ENCODE measurements at regions not wholly inside any gene's neighbourhood (a gene's known extent, or its start where the extent isn't known, plus 50 kb on each side); places are given as distances from the start of the nearest gene placed in this dataset.

DNA sequence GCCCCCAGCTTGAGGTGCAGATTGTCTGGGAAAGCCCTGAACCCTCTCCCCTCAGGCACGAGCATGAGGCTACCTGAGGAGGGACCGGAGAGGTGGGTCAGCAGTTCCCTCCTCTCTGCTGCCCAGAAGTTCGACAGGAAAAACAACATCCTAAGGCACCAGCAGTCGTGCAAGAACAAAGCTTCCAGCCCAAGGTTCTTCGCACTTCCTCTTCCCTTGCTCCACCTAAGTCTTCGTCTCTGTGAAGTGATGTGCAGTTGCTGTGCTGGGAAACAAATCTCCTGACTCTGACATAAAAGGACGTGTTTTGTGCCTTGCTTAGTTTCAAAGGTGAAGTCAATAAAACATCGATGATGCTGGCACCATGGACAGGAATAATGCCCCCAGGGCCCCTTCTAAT lies 173.3 kb downstream of the USP12 start:
- no peak for TF ChIP-seq CTCF (IDR thresholded peaks at IDR 0.05; ENCODE audit: low read depth, low read length, missing control alignments)
- no peak for DNase-seq (ENCODE audit: extremely low read depth, low read depth)
- no peak overlapping the region for H3K4me3 ChIP-seq (replicated peaks; ENCODE audit: low read depth, low read length)

DNA sequence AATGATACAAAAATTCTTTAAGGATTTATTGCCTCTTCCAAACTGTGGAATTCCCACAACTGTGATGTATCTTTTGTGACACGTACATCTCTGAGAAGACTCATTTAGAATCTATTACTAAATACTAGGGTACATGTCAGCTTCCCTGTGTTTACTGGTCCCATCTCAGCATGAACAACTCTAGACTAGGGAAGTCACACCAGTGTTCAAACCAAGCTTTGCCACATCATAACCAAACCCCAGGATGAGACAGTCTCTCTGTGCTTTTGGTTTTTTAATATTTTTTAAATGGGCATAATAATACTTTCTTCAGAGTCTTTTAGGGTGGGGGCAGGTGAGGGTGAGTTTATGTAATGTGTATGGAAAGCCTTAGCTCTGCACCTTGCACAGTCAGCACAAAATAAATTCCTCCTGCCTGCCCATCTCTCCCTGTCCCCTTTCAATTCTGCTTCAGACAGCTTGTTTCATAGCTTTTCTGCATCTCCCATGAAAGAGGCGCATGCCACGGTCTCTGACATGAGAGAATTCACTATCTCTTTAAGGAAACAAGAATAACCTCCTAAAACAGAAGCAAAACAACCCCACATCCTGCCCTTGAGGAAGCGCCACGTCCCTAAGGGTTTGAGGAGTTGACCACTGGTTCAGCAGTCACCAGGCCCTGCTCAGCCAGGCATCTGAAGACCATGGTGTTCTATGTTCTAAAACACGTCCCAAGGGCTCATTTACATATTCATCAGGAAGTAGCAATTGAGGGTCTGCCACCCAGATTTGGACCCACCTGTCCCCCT lies 174.5 kb downstream of the USP12 start:
- no peak overlapping the region for H3K4me3 ChIP-seq (replicated peaks; ENCODE audit: low read depth, low read length)
- no peak for TF ChIP-seq CTCF (IDR thresholded peaks at IDR 0.05; ENCODE audit: low read depth, low read length, missing control alignments)
- no peak for DNase-seq (ENCODE audit: extremely low read depth, low read depth)

GRCh38 chr13:26995159-26995558 lies 176.5 kb downstream of the USP12 start:
- no peak for TF ChIP-seq CTCF (IDR thresholded peaks at IDR 0.05; ENCODE audit: low read depth, low read length, missing control alignments)
- no peak overlapping the region for H3K4me3 ChIP-seq (replicated peaks; ENCODE audit: low read depth, low read length)
- no peak for DNase-seq (ENCODE audit: extremely low read depth, low read depth)

DNA sequence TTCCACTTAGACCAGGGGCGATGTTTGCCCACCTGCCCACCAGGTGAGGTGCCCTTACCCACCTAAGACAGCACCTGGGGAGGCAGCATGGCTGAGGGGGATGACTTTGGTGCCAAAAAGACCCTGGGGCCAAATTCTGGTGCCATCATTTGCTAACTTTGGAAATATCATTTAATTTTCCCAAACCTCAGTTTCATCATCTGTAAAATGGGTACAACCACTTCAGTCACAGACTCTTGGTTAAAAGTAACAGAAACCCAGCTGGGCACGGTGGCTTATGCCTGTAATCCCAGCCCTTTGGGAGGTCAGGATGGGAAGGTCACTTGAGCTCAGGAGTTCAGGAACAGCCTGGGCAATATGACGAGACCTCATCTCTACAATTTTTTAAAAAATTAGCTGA lies 177.8 kb downstream of the USP12 start:
- TF ChIP-seq CTCF (IDR thresholded peaks at IDR 0.05; ENCODE audit: low read depth, low read length, missing control alignments): no peak
- no peak overlapping the region for H3K4me3 ChIP-seq (replicated peaks; ENCODE audit: low read depth, low read length)
- DNase-seq (ENCODE audit: extremely low read depth, low read depth): no peak

DNA sequence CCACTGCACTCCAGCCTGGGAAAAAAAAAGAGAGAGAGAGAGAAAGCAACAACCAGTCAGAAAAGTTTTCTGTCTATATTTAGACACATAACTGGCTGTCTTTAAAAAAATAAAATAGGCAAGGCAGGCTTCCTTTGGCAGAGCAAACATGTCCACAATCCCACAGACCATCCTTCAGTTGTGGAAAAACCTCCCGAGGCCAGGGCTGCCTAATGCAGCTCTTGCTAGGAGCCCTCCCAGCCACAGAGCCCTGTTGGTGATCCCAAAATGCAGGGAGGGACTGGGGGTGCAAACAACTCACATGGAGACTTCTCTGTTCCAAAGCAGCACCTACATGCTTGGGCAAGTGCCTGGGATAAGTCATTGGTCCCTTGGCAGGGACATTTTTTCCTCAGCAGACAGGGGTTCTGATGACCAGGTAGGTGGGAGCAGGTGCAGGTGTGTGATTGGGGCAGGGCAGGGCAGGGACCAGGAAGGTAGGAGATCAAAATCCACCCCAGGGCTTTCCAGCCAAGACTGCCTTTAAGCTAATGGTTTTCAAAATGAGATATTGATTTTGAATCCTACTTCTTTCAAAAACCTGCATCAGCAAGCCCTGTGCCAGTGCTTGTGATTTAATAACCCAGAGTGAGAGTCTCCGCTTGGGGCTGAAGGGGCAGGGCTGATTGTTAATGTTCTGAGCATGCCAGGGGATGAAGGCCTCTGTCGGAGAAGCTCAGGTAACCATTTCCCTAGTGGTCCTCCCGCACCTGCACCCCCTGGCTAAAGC lies 178.5 kb downstream of the USP12 start:
- TF ChIP-seq CTCF (IDR thresholded peaks at IDR 0.05; ENCODE audit: low read depth, low read length, missing control alignments): no peak

DNA sequence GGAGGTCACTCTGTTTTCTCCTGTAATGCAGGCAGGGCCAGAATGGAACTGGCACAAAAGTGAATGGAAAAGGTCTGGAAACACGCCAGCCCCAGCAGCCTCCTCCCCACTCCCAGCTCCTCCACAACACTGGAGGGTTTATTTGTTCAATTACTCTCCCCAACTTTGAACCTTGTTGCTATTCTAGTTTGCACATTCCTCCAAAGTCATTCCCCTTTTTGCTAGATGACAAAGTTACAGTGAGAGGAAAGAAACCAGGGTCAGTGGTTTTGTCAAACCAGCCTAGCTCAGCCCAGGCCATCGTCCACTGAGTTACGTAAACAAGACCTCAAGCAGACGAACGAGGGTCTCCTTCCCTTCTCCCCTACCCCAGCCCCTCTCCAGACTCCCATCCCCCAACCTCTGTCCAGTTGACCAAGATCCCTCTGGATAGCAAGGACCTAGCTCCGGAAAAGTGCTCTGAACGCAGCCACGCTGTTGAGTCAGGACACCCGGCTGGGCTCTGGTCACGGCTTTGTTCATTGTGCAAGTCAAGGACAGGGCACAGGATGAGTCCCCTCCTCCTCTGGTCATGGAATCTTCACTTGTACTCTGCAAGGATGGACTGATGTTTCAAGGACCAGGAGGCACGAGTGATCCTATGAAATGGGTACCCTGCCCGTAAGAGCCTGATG lies 180.0 kb downstream of the USP12 start:
- no peak overlapping the region for H3K4me3 ChIP-seq (replicated peaks; ENCODE audit: low read depth, low read length)
- DNase-seq (ENCODE audit: extremely low read depth, low read depth): no peak
- TF ChIP-seq CTCF (IDR thresholded peaks at IDR 0.05; ENCODE audit: low read depth, low read length, missing control alignments): no peak

More for the DNA sequence above, 178.5 kb downstream of the USP12 start:
- DNase-seq (ENCODE audit: extremely low read depth, low read depth): no peak
- H3K4me3 ChIP-seq (replicated peaks; ENCODE audit: low read depth, low read length): no peak overlapping the region
